PFSK-1 (cell line): ENCODE measurements at regions not wholly inside any gene's neighbourhood (a gene's known extent, or its start where the extent isn't known, plus 50 kb on each side); places are given as distances from the start of the nearest gene placed in this dataset.

Source experiments
- POLR2AphosphoS5 ChIP-seq: IDR thresholded peaks from 2 replicates; pipeline ENCODE4 v1.6.1; 2012; ENCODE audit warnings: low read depth, mild to moderate bottlenecking, control low read depth, low read length, moderate library complexity
- TF ChIP-seq, protein P1 (sequence below), 2 experiments: IDR thresholded peaks; 2 replicates each; pipeline versions ENCODE4 v1.6.1 to v1.8.0; 2011 to 2012; ENCODE audit warnings: low read depth in 2 of 2, low read length in 2 of 2, control low read depth in 1 of 2, inconsistent platforms in 1 of 2, mild to moderate bottlenecking in 1 of 2, moderate library complexity in 1 of 2; ENCODE audit not compliant: insufficient read depth in 1 of 2

DNA sequence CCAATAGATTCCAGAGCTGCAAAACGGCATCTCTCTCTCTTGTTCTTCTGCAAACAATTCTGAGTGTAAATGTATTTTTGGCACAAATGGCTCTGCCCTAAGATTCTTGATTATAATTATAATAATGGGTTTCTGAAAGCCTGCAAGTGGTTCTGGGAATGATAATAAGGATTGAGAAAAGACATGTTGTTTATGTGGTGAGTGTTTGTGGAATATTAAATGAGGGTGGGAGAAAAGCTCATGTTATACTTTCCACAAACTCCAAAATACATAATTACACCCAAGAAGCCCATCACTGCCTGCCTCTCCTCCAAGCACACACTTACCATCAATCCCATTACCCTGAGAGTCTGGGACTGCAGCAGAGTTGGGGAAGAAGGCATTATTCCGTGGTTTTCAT is 460.0 kb upstream of the BRINP1 start:
- no peak for TF ChIP-seq POLR2AphosphoS5
- TF ChIP-seq, protein P1, sequence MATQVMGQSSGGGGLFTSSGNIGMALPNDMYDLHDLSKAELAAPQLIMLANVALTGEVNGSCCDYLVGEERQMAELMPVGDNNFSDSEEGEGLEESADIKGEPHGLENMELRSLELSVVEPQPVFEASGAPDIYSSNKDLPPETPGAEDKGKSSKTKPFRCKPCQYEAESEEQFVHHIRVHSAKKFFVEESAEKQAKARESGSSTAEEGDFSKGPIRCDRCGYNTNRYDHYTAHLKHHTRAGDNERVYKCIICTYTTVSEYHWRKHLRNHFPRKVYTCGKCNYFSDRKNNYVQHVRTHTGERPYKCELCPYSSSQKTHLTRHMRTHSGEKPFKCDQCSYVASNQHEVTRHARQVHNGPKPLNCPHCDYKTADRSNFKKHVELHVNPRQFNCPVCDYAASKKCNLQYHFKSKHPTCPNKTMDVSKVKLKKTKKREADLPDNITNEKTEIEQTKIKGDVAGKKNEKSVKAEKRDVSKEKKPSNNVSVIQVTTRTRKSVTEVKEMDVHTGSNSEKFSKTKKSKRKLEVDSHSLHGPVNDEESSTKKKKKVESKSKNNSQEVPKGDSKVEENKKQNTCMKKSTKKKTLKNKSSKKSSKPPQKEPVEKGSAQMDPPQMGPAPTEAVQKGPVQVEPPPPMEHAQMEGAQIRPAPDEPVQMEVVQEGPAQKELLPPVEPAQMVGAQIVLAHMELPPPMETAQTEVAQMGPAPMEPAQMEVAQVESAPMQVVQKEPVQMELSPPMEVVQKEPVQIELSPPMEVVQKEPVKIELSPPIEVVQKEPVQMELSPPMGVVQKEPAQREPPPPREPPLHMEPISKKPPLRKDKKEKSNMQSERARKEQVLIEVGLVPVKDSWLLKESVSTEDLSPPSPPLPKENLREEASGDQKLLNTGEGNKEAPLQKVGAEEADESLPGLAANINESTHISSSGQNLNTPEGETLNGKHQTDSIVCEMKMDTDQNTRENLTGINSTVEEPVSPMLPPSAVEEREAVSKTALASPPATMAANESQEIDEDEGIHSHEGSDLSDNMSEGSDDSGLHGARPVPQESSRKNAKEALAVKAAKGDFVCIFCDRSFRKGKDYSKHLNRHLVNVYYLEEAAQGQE (IDR thresholded peaks at IDR 0.05; ENCODE audit: insufficient read depth in 1 of 2, low read depth in 2 of 2, low read length in 2 of 2): no peak
